PC-9 (cell line): ENCODE measurements at regions not wholly inside any gene's neighbourhood (a gene's known extent, or its start where the extent isn't known, plus 50 kb on each side); places are given as distances from the start of the nearest gene placed in this dataset.

Experiments used
- BruUV-seq: library from RNA; stranded (reverse); fragments of 400-500 nt; replicated peaks from 2 replicates; lab custom pipeline; 2021; lab: Mats Ljungman, UMichigan
- CTCF ChIA-PET: fragments of 300-600 bp; sonication (Branson Sonifier 250); formaldehyde crosslinking; loops from one replicate; lab custom pipeline; 2022; ENCODE audit warnings: antibody characterized with exemption; lab: Charles Lee
- POLR2A ChIA-PET: fragments of 300-600 bp; sonication (Branson Sonifier 250); formaldehyde crosslinking; loops from one replicate; lab custom pipeline; 2022; ENCODE audit warnings: antibody characterized with exemption; ENCODE audit not compliant: unreplicated experiment; lab: Charles Lee
- DNase-seq, 2 experiments: peaks; one replicate each; pipeline versions ENCODE4 v3.0.0 to v3.0.0-alpha.2; 2015 to 2022; ENCODE audit warnings: mixed read lengths in 1 of 2
- H2AFZ ChIP-seq: fragments of 200-600 bp; sonication (generic); 2 replicates; pipeline ENCODE4 v1.8.1; 2017; ENCODE audit warnings: antibody characterized with exemption
- H3F3A ChIP-seq: fragments of 200-600 bp; sonication (generic); 2 replicates; pipeline ENCODE4 v1.8.1; 2017; ENCODE audit warnings: antibody characterized with exemption, mild to moderate bottlenecking, low read depth; ENCODE audit not compliant: insufficient read depth
- H3K27ac ChIP-seq: fragments of 200-600 bp; sonication (generic); 2 replicates; pipeline ENCODE4 v1.6.1; 2016; ENCODE audit warnings: mixed run types
- H3K27me3 ChIP-seq: fragments of 200-600 bp; sonication (generic); 2 replicates; pipeline ENCODE4 v1.6.1; 2016; ENCODE audit warnings: low read depth, mixed run types; ENCODE audit not compliant: insufficient read depth
- H3K36me3 ChIP-seq: fragments of 200-600 bp; sonication (generic); 2 replicates; pipeline ENCODE4 v1.6.1; 2016; ENCODE audit warnings: low read depth, mixed run types
- H3K4me1 ChIP-seq: fragments of 200-600 bp; sonication (generic); replicated peaks from 2 replicates; pipeline ENCODE4 v1.6.1; 2016; ENCODE audit warnings: mixed run types; ENCODE audit not compliant: insufficient read depth
- H3K4me2 ChIP-seq: fragments of 200-600 bp; sonication (generic); 2 replicates; pipeline ENCODE4 v1.6.1; 2017; ENCODE audit warnings: mixed run types
- H3K4me3 ChIP-seq: fragments of 200-600 bp; sonication (generic); 2 replicates; pipeline ENCODE4 v1.6.1; 2016; ENCODE audit warnings: mixed run types
- H3K79me2 ChIP-seq: fragments of 200-600 bp; sonication (generic); 2 replicates; pipeline ENCODE4 v1.6.1; 2017; ENCODE audit warnings: low read depth, mixed run types
- H3K9me2 ChIP-seq: fragments of 200-600 bp; sonication (generic); 2 replicates; pipeline ENCODE4 v1.8.1; 2017; ENCODE audit warnings: mild to moderate bottlenecking; ENCODE audit not compliant: insufficient read depth
- H3K9me3 ChIP-seq: fragments of 200-600 bp; sonication (generic); 2 replicates; pipeline ENCODE4 v1.8.1; 2016; ENCODE audit warnings: low read depth; ENCODE audit not compliant: insufficient read depth
- H4K20me1 ChIP-seq: fragments of 200-600 bp; sonication (generic); 2 replicates; pipeline ENCODE4 v1.8.1; 2017; ENCODE audit not compliant: insufficient read depth
- CTCF ChIP-seq: fragments of 200-600 bp; sonication (generic); conservative IDR thresholded peaks from 2 replicates; pipeline ENCODE4 v1.6.1; 2017; ENCODE audit warnings: mixed run types, antibody characterized with exemption, mild to moderate bottlenecking, moderate library complexity
- EZH2 ChIP-seq: fragments of 200-600 bp; sonication (generic); IDR thresholded peaks from 2 replicates; pipeline ENCODE4 v1.8.0; 2017; ENCODE audit warnings: antibody characterized with exemption, low read depth
- intact Hi-C: fragments of 100-400 bp; cut with micrococcal nuclease; formaldehyde crosslinking; loops from one replicate; pipeline ENCODE4 v1.10.0; 2022; ENCODE audit not compliant: unreplicated experiment

GRCh38 chr13:80533175-80533574 is 192.2 kb upstream of the SPRY2 start:
- Histone ChIP-seq H3K9me2 (no peaks in the 10 kb centered on the region), H3K4me2 (no peak overlapping the region), H3K9me3 (no peaks in the 10 kb centered on the region), H4K20me1 (no peaks in the 10 kb centered on the region), H3K27me3 (no peaks in the 10 kb centered on the region), H2AFZ (no peak overlapping the region), H3K27ac (no peak overlapping the region), H3F3A (no peaks in the 10 kb centered on the region), H3K4me3 (no peak overlapping the region), H3K79me2 (no peaks in the 10 kb centered on the region), H3K4me1 (no peaks in the 10 kb centered on the region), H3K36me3 (no peaks in the 10 kb centered on the region)
- no peak for DNase-seq
- POLR2A ChIA-PET, result no interaction called here
- intact Hi-C loops, result no loop called here
- CTCF ChIA-PET, result no interaction called here
- TF ChIP-seq EZH2 (no peak), CTCF (no peak)
- BruUV-seq, result no TSS peak

GRCh38 chr13:80530902-80531301 is 190.0 kb upstream of the SPRY2 start:
- ChIA-PET POLR2A (no interaction called here), CTCF (no interaction called here)
- Histone ChIP-seq H4K20me1 (no peaks in the 10 kb centered on the region), H3K27me3 (no peaks in the 10 kb centered on the region), H3F3A (no peaks in the 10 kb centered on the region), H3K4me2 (no peak overlapping the region), H3K27ac (no peak overlapping the region), H3K36me3 (no peaks in the 10 kb centered on the region), H3K9me2 (no peaks in the 10 kb centered on the region), H3K79me2 (no peaks in the 10 kb centered on the region), H2AFZ (no peak overlapping the region), H3K9me3 (no peaks in the 10 kb centered on the region), H3K4me3 (no peak overlapping the region), H3K4me1 (no peaks in the 10 kb centered on the region)
- TF ChIP-seq CTCF, result no peak
- no peak for TF ChIP-seq EZH2
- intact Hi-C loops, result no loop called here
- no TSS peak for BruUV-seq
- DNase-seq, result no peak

- no peak overlapping the region for H3K4me2 ChIP-seq
- POLR2A ChIA-PET, result no interaction called here
- H3K27ac ChIP-seq, result no peak overlapping the region
- no peaks in the 10 kb centered on the region for H3K27me3 ChIP-seq
- no TSS peak for BruUV-seq
- no peaks in the 10 kb centered on the region for H4K20me1 ChIP-seq
- intact Hi-C loops, result no loop called here
- H2AFZ ChIP-seq, result peak overlapping the region; percentile 31; the same call in 1 of the 2 replicates
- DNase-seq, result no peak
- H3K9me2 ChIP-seq, result no peaks in the 10 kb centered on the region
- CTCF ChIA-PET, result no interaction called here
- no peaks in the 10 kb centered on the region for H3K4me1 ChIP-seq
- TF ChIP-seq EZH2 (no peak), CTCF (no peak)
- no peaks in the 10 kb centered on the region for H3K79me2 ChIP-seq
- H3F3A ChIP-seq, result no peaks in the 10 kb centered on the region
- H3K36me3 ChIP-seq, result no peaks in the 10 kb centered on the region
- no peak overlapping the region for H3K4me3 ChIP-seq
- no peaks in the 10 kb centered on the region for H3K9me3 ChIP-seq
Observed at GRCh38 chr13:80530191-80530590, 189.3 kb upstream of the SPRY2 start.
